CD8-positive, alpha-beta memory T cell (primary cell): ENCODE measurements at regions not wholly inside any gene's neighbourhood (a gene's known extent, or its start where the extent isn't known, plus 50 kb on each side); places are given as distances from the start of the nearest gene placed in this dataset.

Source experiments
- CTCF ChIA-PET: fragments of 350-600 bp; sonication (Branson Sonifier 250); formaldehyde crosslinking; loops from one replicate; lab custom pipeline; 2021; ENCODE audit warnings: antibody characterized with exemption; lab: Charles Lee
- POLR2A ChIA-PET: fragments of 350-600 bp; sonication (Branson Sonifier 250); formaldehyde crosslinking; loops from one replicate; lab custom pipeline; 2021; ENCODE audit warnings: antibody characterized with exemption; lab: Charles Lee
- DNase-seq, 5 donors: peaks; one replicate each; pipeline versions ENCODE4 v3.0.0 to v3.0.0-alpha.2; 2020 to 2022; ENCODE audit warnings: mixed read lengths in 1 of 5
- H3K27ac ChIP-seq: one replicate; pipeline ENCODE4 v1.7.0; 2013; ENCODE audit warnings: low read depth, mild to moderate bottlenecking, low read length, moderate library complexity
- H3K27me3 ChIP-seq: 2 replicates; pipeline ENCODE4 v1.7.0; 2013; ENCODE audit warnings: low read length, mild to moderate bottlenecking; ENCODE audit not compliant: insufficient read depth, poor library complexity, severe bottlenecking
- H3K36me3 ChIP-seq: 2 replicates; pipeline ENCODE4 v1.7.0; 2013; ENCODE audit warnings: mild to moderate bottlenecking, low read length, moderate library complexity; ENCODE audit not compliant: insufficient read depth
- H3K4me1 ChIP-seq: 2 replicates; pipeline ENCODE4 v1.7.0; 2013; ENCODE audit warnings: mild to moderate bottlenecking, low read length, moderate library complexity; ENCODE audit not compliant: insufficient read depth
- H3K4me3 ChIP-seq: 2 replicates; pipeline ENCODE4 v1.7.0; 2013; ENCODE audit warnings: mild to moderate bottlenecking, low read length
- H3K9me3 ChIP-seq: 2 replicates; pipeline ENCODE4 v1.7.0; 2013; ENCODE audit warnings: mild to moderate bottlenecking, low read length
- H3K27ac Mint-ChIP-seq, 8 donors: one replicate each; pipeline ENCODE4 v1.8.0; 2020 to 2021; ENCODE audit warnings: mixed read lengths in 8 of 8, mild to moderate bottlenecking in 6 of 8, inconsistent platforms in 3 of 8, moderate library complexity in 3 of 8
- H3K27me3 Mint-ChIP-seq, 2 donors: one replicate each; pipeline ENCODE4 v1.8.0; 2020 to 2021; ENCODE audit warnings: mixed read lengths in 2 of 2, mild to moderate bottlenecking in 1 of 2, moderate library complexity in 1 of 2
- H3K36me3 Mint-ChIP-seq, 3 donors: one replicate each; pipeline ENCODE4 v1.8.0; 2020 to 2021; ENCODE audit warnings: mixed read lengths in 3 of 3, inconsistent platforms in 1 of 3, mild to moderate bottlenecking in 1 of 3
- H3K4me1 Mint-ChIP-seq, 3 donors: one replicate each; pipeline ENCODE4 v1.8.0; 2020 to 2021; ENCODE audit warnings: mixed read lengths in 3 of 3, inconsistent platforms in 1 of 3, mild to moderate bottlenecking in 1 of 3
- H3K4me3 Mint-ChIP-seq, 7 donors: one replicate each; pipeline ENCODE4 v1.8.0; 2020 to 2021; ENCODE audit warnings: mixed read lengths in 7 of 7, mild to moderate bottlenecking in 6 of 7, moderate library complexity in 4 of 7, inconsistent platforms in 2 of 7
- H3K9me3 Mint-ChIP-seq, 5 donors: one replicate each; pipeline ENCODE4 v1.8.0; 2020 to 2022; ENCODE audit warnings: mixed read lengths in 5 of 5, mild to moderate bottlenecking in 3 of 5, moderate library complexity in 2 of 5, inconsistent platforms in 1 of 5

DNA sequence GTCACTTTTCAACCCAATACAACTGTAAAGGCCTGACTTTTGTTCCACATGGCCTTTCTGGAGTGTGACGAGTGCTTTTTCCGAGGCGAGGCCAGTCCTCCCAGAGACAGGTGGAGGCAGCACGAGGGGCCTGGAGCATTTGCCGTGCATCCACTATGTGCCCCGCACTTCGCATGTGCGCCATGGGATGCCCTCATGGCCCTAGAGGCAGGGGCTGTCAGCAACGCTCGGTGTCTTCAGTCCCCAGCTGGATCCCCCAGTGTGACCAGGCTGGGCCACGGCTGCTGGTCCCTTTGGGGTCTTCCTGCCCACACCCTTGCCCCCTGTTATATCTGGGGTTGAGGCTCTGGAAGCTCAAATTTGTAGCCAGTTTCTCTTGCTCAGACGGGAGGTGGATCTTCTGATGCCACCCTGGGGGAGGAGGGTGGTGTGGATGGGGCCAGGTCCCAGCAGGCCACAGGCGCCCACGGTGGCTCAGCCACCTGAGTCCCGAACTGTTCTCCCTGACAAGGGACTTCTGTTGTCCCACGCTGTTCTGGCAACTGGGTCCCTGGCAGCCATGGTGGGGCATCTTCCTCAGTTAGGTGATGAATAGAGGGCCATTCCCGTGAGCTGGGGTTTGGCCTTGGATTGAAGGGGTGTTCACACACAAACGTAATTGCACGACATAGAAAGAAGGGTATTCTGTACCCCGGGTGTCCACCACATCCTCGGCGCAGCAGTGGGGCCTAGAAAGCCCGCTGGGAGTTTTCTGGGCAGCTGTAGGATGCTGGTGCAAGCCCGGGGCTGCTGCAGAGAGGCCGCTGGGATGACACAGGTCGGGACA is 100.9 kb downstream of the CTTN start:
- CTCF ChIA-PET, result no interaction called here
- Histone ChIP-seq H3K27ac (no peak overlapping the region), H3K36me3 (no peaks in the 10 kb centered on the region), H3K4me1 (no peaks in the 10 kb centered on the region), H3K9me3 (no peaks in the 10 kb centered on the region), H3K27me3 (no peaks in the 10 kb centered on the region), H3K4me3 (no peak overlapping the region)
- H3K27ac Mint-ChIP-seq, result no peak overlapping the region
- H3K36me3 Mint-ChIP-seq, result no peaks in the 10 kb centered on the region
- POLR2A ChIA-PET, result no interaction called here
- H3K9me3 Mint-ChIP-seq, result no peaks in the 10 kb centered on the region
- no peaks in the 10 kb centered on the region for H3K4me1 Mint-ChIP-seq
- peak in 1 of 5 donors; percentile 17 for DNase-seq
- peaks cover 4 to 5% of the 10 kb centered on the region in 2 donors for H3K27me3 Mint-ChIP-seq
- H3K4me3 Mint-ChIP-seq, result no peak overlapping the region

DNA sequence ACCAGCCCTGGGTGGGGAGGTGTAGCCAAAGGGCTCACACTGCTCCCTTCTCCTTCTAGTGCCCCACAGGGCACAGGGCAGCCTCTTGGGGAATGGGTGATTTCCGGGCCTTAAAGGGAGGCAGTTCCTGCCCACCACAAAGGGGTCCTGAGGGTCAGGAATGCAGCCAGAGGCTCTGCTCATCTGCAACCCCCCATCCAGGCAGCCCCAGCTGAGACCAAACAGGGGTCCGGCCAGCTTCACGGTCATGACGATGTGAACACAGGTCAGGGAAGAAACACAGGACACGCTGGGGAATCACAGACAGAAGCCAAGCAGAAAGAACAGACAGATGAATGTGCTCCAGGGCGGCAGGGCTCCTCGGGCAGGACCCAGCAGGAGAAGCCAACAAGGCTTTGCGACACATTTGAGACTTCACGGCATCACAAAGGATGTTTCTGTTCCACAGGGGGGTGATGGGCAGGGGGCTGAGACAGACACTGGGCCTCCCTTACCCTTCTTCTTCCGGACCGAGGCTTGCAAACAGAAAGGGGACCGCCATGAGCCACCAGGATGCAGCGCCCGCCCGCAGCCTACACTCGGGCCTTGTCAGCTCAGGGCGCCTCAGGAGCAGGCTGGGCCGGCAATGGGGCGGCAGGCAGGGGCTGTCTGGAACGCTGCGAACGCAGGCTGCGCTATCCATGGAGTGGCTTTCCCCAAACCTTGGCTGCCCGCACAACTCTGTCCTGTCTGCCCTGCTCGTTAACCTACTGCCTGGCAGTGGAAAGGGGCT is 101.9 kb downstream of the CTTN start:
- ChIA-PET CTCF (no interaction called here), POLR2A (no interaction called here)
- H3K27me3 Mint-ChIP-seq, result peaks cover 6 to 12% of the 10 kb centered on the region in 2 donors
- Histone ChIP-seq H3K4me1 (no peaks in the 10 kb centered on the region), H3K9me3 (no peaks in the 10 kb centered on the region), H3K27me3 (no peaks in the 10 kb centered on the region), H3K36me3 (no peaks in the 10 kb centered on the region), H3K27ac (no peak overlapping the region), H3K4me3 (no peak overlapping the region)
- DNase-seq, result peak in 1 of 5 donors; percentile 18
- H3K27ac Mint-ChIP-seq, result no peak overlapping the region
- no peaks in the 10 kb centered on the region for H3K9me3 Mint-ChIP-seq
- H3K4me3 Mint-ChIP-seq, result no peak overlapping the region
- H3K36me3 Mint-ChIP-seq, result no peaks in the 10 kb centered on the region
- no peaks in the 10 kb centered on the region for H3K4me1 Mint-ChIP-seq

DNA sequence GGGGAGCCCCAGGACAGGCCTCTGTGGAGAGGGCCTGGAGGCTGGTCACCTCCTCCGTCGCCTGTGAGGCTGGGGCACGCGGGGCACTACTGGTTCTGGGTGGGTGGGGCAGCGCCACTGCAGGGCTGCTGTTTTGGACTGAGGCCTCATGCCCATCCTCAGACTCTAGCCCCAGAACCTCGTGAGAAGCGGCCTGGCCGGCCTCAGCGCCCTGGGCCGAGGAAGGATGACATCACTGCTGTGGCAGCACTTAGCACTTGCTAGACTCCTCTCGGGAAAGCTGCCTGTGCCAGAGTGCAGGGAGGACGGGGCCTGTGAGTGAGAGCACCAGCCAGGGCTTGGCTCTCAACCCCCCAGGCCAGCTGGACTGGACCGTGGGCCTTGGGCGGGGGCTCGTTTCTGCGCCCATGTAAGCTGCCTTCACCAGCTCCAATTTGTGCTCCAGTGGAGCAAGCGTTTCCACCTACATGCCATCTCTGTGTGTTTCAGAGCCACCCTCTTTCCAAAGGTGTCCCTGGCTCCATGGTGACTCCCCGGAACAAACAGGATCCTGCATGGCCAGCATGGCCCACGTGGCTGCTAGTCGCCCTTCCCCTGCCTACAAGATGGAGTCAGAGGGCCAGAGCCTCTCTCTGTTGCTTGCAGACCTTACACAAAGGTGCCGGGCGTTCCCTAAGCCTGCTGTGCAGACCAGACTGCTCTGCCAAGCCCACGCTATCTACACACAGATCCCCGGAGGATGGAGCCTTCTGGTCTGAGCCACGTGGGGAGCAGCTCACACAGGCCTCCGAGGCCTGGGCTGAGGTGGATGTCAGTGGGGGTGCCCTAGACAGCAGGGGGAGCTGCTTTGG is 102.9 kb downstream of the CTTN start:
- Histone ChIP-seq H3K9me3 (no peaks in the 10 kb centered on the region), H3K4me1 (no peaks in the 10 kb centered on the region), H3K27ac (no peak overlapping the region), H3K4me3 (no peak overlapping the region), H3K27me3 (no peaks in the 10 kb centered on the region), H3K36me3 (no peaks in the 10 kb centered on the region)
- H3K36me3 Mint-ChIP-seq, result no peaks in the 10 kb centered on the region
- no peak overlapping the region for H3K4me3 Mint-ChIP-seq
- H3K27ac Mint-ChIP-seq, result no peak overlapping the region
- no peaks in the 10 kb centered on the region for H3K4me1 Mint-ChIP-seq
- peaks cover 4 to 12% of the 10 kb centered on the region in 2 donors for H3K27me3 Mint-ChIP-seq
- H3K9me3 Mint-ChIP-seq, result no peaks in the 10 kb centered on the region
- DNase-seq, result peak in 1 of 5 donors; percentile 41
- CTCF ChIA-PET, result no interaction called here
- POLR2A ChIA-PET, result no interaction called here

DNA sequence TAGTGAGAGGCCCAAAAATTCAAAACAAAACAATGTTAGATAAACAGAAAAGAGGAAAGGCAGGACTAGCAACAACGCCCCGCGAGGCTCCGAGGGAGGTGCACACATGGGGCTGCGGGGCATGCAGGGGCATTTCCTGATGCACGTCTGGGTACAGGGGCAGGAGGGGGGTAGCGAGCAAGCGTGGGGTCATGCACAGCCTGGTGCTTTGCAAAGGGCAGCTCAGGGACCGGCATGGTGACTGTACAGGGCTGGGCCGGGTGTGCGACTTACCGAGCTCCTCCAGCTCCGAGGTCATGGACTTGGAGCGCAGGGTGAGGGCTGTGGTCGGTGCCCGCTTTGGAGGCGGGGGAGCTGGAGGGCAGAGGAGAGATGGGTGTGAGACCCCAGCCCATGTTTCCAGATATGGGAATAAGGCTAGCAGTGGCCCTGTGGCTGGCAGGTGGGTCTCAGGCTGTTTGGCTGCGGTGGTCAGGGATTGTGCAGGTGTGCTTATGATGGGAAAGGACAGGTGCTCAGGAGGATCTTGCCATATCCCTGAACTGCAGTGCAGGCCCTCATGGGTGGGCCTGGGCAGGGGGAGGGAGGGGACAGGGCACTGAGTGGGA is 103.7 kb downstream of the CTTN start:
- Histone ChIP-seq H3K27me3 (no peaks in the 10 kb centered on the region), H3K9me3 (no peaks in the 10 kb centered on the region), H3K27ac (no peak overlapping the region), H3K4me3 (no peak overlapping the region), H3K36me3 (no peaks in the 10 kb centered on the region), H3K4me1 (no peaks in the 10 kb centered on the region)
- Mint-ChIP-seq H3K4me3 (no peak overlapping the region), H3K27ac (no peak overlapping the region), H3K4me1 (no peaks in the 10 kb centered on the region), H3K9me3 (no peaks in the 10 kb centered on the region), H3K36me3 (no peaks in the 10 kb centered on the region), H3K27me3 (peaks cover 4 to 12% of the 10 kb centered on the region in 2 donors)
- peak in 1 of 5 donors; percentile 41 for DNase-seq
- ChIA-PET CTCF (no interaction called here), POLR2A (no interaction called here)

DNA sequence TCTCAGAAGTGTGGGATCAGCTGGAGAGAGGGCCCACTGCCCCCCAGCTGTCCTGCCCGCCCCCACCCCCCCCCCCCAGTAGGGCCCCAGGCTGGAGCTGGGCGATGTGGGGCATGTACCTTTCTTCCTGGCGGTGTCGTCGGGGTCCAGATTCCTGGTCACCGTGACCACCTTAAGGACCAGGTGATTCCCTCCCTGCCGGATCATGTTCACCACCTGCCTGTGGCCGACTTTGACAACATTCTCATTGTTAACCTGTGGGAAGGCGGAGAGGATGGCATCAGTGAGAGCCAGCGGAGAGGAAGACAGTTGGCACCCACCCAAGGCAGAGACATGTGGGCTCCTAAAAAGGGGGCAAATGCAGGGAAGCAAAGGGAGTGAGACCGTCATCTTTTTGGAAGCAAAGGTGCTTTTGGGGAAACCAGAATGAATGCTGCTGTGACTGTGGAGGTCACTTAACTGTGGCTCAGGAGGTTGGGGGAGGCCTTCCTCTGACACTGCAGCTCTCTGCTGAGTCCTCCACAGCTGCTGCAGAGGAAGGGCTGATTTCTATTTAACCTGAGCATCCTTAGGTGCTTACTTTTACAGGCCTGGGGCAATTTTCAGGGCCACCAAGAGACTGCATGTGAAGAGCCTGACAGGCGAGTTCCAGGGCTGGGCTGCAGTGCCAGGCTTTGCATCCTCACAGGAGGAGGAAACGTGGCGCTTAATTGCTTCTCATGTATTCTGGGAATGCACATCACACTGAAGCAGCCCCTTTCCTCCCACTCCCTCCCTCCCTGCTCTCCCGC is 104.5 kb downstream of the CTTN start:
- Mint-ChIP-seq H3K4me1 (no peaks in the 10 kb centered on the region), H3K27ac (no peak overlapping the region), H3K27me3 (peaks cover 4 to 12% of the 10 kb centered on the region in 2 donors), H3K9me3 (no peaks in the 10 kb centered on the region), H3K36me3 (no peaks in the 10 kb centered on the region), H3K4me3 (no peak overlapping the region)
- POLR2A ChIA-PET, result no interaction called here
- CTCF ChIA-PET, result no interaction called here
- Histone ChIP-seq H3K27me3 (no peaks in the 10 kb centered on the region), H3K9me3 (no peaks in the 10 kb centered on the region), H3K4me1 (no peaks in the 10 kb centered on the region), H3K4me3 (no peak overlapping the region), H3K36me3 (no peaks in the 10 kb centered on the region), H3K27ac (no peak overlapping the region)
- DNase-seq, result peak in 1 of 5 donors; percentile 21

DNA sequence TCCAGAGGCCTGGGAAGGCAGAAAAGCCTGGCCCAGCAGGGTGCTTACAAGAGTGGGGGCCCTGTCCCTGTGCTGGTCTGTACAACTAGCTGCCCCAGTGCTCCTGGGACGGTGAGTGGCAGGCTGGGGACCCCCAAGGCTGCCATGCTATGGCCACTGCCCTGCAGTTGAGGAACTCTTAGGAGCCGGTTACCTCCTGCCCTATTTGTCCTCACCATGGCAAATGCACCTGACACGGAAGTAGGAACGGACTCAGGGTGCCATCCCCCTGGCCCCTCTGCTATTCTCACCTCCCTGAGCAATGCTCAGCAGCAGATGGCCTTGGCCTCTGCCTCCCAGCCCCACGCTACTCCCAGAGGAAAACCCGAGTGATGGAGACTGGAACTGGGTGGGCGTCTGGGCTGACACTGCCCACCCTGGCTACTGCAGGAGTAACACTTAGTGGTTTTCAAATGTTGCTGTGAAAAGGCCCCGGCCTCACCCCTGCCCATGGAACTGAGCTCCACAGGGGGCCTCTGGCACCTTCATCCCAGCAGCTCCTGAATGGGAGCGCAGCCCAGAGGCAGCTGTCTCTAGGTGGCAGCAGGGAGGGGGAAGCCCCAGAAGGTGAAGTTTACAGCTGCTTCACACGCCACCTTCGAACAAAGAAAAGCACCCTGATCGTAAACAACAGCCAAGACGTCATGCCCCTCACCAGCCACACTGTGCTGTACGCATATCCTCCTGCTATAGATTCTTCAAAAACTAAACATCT is 105.3 kb downstream of the CTTN start:
- no peaks in the 10 kb centered on the region for H3K9me3 ChIP-seq
- no peak overlapping the region for H3K27ac Mint-ChIP-seq
- no peaks in the 10 kb centered on the region for H3K27me3 ChIP-seq
- ChIA-PET CTCF (no interaction called here), POLR2A (no interaction called here)
- no peaks in the 10 kb centered on the region for H3K9me3 Mint-ChIP-seq
- no peaks in the 10 kb centered on the region for H3K4me1 Mint-ChIP-seq
- H3K27ac ChIP-seq, result no peak overlapping the region
- H3K36me3 ChIP-seq, result no peaks in the 10 kb centered on the region
- H3K4me3 ChIP-seq, result no peak overlapping the region
- H3K27me3 Mint-ChIP-seq, result peaks cover 4 to 16% of the 10 kb centered on the region in 2 donors
- no peaks in the 10 kb centered on the region for H3K36me3 Mint-ChIP-seq
- no peaks in the 10 kb centered on the region for H3K4me1 ChIP-seq
- H3K4me3 Mint-ChIP-seq, result no peak overlapping the region
- DNase-seq, result peak in 1 of 5 donors; percentile 26
